GM10266 (cell line): ENCODE measurements at regions not wholly inside any gene's neighbourhood (a gene's known extent, or its start where the extent isn't known, plus 50 kb on each side); places are given as distances from the start of the nearest gene placed in this dataset.

ENCODE experiments used
- DNase-seq: peaks from one replicate; pipeline ENCODE4 v3.0.0; 2012; ENCODE audit errors: extremely low spot score
- CTCF ChIP-seq: IDR thresholded peaks from 2 replicates; pipeline ENCODE4 v1.5.1; 2012; ENCODE audit warnings: mild to moderate bottlenecking, low read depth; ENCODE audit not compliant: control insufficient read depth, insufficient read depth; ENCODE audit errors: missing control alignments

GRCh38 chr2:240289701-240290431 is 145.6 kb upstream of the GPC1 start:
- no peak for DNase-seq
- no peak for TF ChIP-seq CTCF

- no peak for TF ChIP-seq CTCF
- DNase-seq, result no peak
Measured at GRCh38 chr2:240290432-240291336, 144.8 kb upstream of the GPC1 start.

- TF ChIP-seq CTCF, result no peak
- no peak for DNase-seq
Measured at GRCh38 chr2:240291337-240292034, 144.0 kb upstream of the GPC1 start.

GRCh38 chr2:240292035-240292574 is 143.4 kb upstream of the GPC1 start:
- DNase-seq, result no peak
- TF ChIP-seq CTCF, result no peak

- no peak for TF ChIP-seq CTCF
- DNase-seq, result no peak
Measured at GRCh38 chr2:240292619-240293525, 142.6 kb upstream of the GPC1 start.

GRCh38 chr2:240293557-240294461 is 141.7 kb upstream of the GPC1 start:
- no peak for DNase-seq
- no peak for TF ChIP-seq CTCF
